ENCODE measurements at regions not wholly inside any gene's neighbourhood (a gene's known extent, or its start where the extent isn't known, plus 50 kb on each side); places are given as distances from the start of the nearest gene placed in this dataset.

GRCh38 chr9:107982745-107983144 lies 493.2 kb upstream of the KLF4 start:
- H3K4me1 ChIP-seq (ENCODE audit: control insufficient read depth, insufficient read depth, low read length), result peaks cover 13% of the 10 kb centered on the region

DNA sequence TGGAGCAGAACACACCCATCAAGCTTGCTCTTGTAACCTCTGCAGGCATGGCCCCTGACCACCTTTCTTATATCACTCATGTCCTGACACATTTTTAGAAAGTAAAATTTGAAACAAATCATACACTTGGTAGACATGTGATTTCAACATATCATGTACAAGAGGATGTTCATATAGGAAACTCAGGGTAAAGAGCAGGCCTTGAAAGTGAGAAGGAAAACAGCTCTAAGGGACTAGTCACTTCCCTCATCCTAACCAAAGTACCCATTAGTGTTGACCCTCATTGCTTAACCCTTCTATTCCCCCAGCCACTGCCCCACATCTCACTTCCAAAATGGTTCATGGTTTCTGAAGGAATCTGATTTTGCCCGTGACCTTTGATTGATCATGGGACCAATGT lies 492.4 kb upstream of the KLF4 start:
- no peak overlapping the region for H3K9ac ChIP-seq (ENCODE audit: low read depth, low read length)
- peaks cover 13% of the 10 kb centered on the region for H3K4me1 ChIP-seq (ENCODE audit: control insufficient read depth, insufficient read depth, low read length)
- no peak overlapping the region for H3K4me3 ChIP-seq (ENCODE audit: low read length)
- H3K36me3 ChIP-seq (ENCODE audit: insufficient read depth, low read length), result no peaks in the 10 kb centered on the region
- no peaks in the 10 kb centered on the region for H3K9me3 ChIP-seq (replicated peaks; ENCODE audit: low read length)
- no peaks in the 10 kb centered on the region for H3K27me3 ChIP-seq (ENCODE audit: control insufficient read depth, insufficient read depth, low read length)
- H3K4me2 ChIP-seq (ENCODE audit: low read length), result no peak overlapping the region

More at GRCh38 chr9:107982745-107983144, 493.2 kb upstream of the KLF4 start:
- H3K9me3 ChIP-seq (replicated peaks; ENCODE audit: low read length), result no peaks in the 10 kb centered on the region
- no peaks in the 10 kb centered on the region for H3K27me3 ChIP-seq (ENCODE audit: control insufficient read depth, insufficient read depth, low read length)
- H3K9ac ChIP-seq (ENCODE audit: low read depth, low read length), result no peak overlapping the region
- H3K4me3 ChIP-seq (ENCODE audit: low read length), result no peak overlapping the region
- H3K36me3 ChIP-seq (ENCODE audit: insufficient read depth, low read length), result no peaks in the 10 kb centered on the region
- H3K4me2 ChIP-seq (ENCODE audit: low read length), result no peak overlapping the region

GRCh38 chr9:107980984-107981383 lies 491.4 kb upstream of the KLF4 start:
- Histone ChIP-seq H3K36me3 (ENCODE audit: insufficient read depth, low read length) (no peaks in the 10 kb centered on the region), H3K9me3 (replicated peaks; ENCODE audit: low read length) (no peaks in the 10 kb centered on the region), H3K27me3 (ENCODE audit: control insufficient read depth, insufficient read depth, low read length) (no peaks in the 10 kb centered on the region), H3K4me2 (ENCODE audit: low read length) (no peak overlapping the region), H3K9ac (ENCODE audit: low read depth, low read length) (no peak overlapping the region), H3K4me3 (ENCODE audit: low read length) (no peak overlapping the region), H3K4me1 (ENCODE audit: control insufficient read depth, insufficient read depth, low read length) (peaks cover 13% of the 10 kb centered on the region)

GRCh38 chr9:107976767-107977166 lies 487.2 kb upstream of the KLF4 start:
- Histone ChIP-seq H3K27me3 (ENCODE audit: control insufficient read depth, insufficient read depth, low read length) (no peaks in the 10 kb centered on the region), H3K4me3 (ENCODE audit: low read length) (no peak overlapping the region), H3K4me1 (ENCODE audit: control insufficient read depth, insufficient read depth, low read length) (no peaks in the 10 kb centered on the region), H3K4me2 (ENCODE audit: low read length) (no peak overlapping the region), H3K9me3 (replicated peaks; ENCODE audit: low read length) (no peaks in the 10 kb centered on the region), H3K36me3 (ENCODE audit: insufficient read depth, low read length) (no peaks in the 10 kb centered on the region), H3K9ac (ENCODE audit: low read depth, low read length) (no peak overlapping the region)

DNA sequence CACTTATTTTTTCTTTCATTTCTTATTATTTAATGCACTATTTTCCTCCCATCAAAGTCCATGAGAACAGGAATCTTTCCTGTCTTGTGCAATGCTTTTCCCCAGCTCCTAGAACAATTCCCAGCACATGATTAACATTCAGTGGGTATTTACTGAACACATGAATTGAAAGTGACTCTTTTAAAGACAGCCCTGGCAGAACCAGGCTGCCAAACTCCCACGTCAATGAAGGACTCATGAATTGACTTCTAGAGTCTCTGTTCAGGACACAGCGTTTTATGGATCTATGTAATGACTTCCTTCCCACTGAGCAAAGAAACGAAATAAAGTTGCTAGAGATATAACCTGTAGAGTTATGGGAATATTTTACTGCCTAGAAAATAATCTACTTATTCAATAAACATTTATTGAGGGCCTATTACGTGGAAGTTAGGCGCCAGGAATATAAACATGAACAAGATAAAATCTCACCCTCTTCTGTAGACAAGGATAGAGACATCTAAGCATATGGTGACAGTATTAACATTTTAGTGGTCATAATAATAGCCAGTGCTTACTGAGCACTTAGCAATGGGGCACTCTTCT lies 485.9 kb upstream of the KLF4 start:
- Histone ChIP-seq H3K27me3 (ENCODE audit: control insufficient read depth, insufficient read depth, low read length) (no peaks in the 10 kb centered on the region), H3K36me3 (ENCODE audit: insufficient read depth, low read length) (no peaks in the 10 kb centered on the region), H3K9ac (ENCODE audit: low read depth, low read length) (no peak overlapping the region), H3K4me3 (ENCODE audit: low read length) (no peak overlapping the region), H3K4me1 (ENCODE audit: control insufficient read depth, insufficient read depth, low read length) (no peaks in the 10 kb centered on the region), H3K9me3 (replicated peaks; ENCODE audit: low read length) (no peaks in the 10 kb centered on the region), H3K4me2 (ENCODE audit: low read length) (no peak overlapping the region)

DNA sequence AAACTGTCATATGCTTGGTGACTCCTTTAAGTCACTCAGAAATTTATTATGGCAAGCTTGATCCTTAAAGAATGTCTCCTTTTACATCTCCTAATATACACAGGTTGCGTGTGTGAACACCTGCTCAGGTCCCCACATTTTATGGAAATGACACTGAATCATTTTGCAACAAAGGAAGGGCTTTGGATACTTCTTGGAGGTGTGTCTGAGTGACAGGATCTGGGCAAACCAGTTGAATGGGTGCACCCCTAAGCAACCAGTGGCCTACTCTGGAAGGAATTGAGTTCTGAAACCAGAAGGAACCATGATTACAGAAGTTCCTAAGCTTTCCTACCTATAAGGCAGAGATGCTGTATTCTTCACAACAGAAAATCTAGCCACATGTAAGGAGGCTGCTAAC lies 483.9 kb upstream of the KLF4 start:
- H3K9me3 ChIP-seq (replicated peaks; ENCODE audit: low read length), result no peaks in the 10 kb centered on the region
- H3K27me3 ChIP-seq (ENCODE audit: control insufficient read depth, insufficient read depth, low read length), result no peaks in the 10 kb centered on the region
- no peak overlapping the region for H3K4me3 ChIP-seq (ENCODE audit: low read length)
- H3K9ac ChIP-seq (ENCODE audit: low read depth, low read length), result no peak overlapping the region
- no peak overlapping the region for H3K4me2 ChIP-seq (ENCODE audit: low read length)
- H3K4me1 ChIP-seq (ENCODE audit: control insufficient read depth, insufficient read depth, low read length), result no peaks in the 10 kb centered on the region
- H3K36me3 ChIP-seq (ENCODE audit: insufficient read depth, low read length), result no peaks in the 10 kb centered on the region

DNA sequence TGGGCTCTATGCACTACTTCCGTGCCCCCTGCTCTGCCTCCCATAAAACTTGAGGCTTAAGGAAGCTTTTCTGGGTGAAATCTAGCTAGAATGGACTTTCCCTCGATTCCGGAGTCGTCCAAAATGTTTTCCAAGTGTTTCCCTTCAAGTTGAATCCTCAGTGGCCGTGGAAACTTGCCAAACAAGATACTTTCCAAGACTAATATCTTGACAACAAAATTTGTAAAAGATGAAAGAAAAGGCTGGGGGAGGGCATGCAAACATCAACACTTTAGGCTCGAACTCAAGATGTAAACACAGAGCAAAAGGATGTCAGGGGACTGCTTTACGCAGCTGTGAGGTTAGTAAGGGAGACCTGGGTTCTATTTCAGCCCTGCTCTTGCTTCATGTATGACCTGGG lies 482.8 kb upstream of the KLF4 start:
- no peaks in the 10 kb centered on the region for H3K27me3 ChIP-seq (ENCODE audit: control insufficient read depth, insufficient read depth, low read length)
- no peaks in the 10 kb centered on the region for H3K36me3 ChIP-seq (ENCODE audit: insufficient read depth, low read length)
- H3K9ac ChIP-seq (ENCODE audit: low read depth, low read length), result no peak overlapping the region

GRCh38 chr9:107971241-107971640 lies 481.7 kb upstream of the KLF4 start:
- Histone ChIP-seq H3K4me3 (ENCODE audit: low read length) (no peak overlapping the region), H3K9me3 (replicated peaks; ENCODE audit: low read length) (no peaks in the 10 kb centered on the region), H3K27me3 (ENCODE audit: control insufficient read depth, insufficient read depth, low read length) (no peaks in the 10 kb centered on the region), H3K9ac (ENCODE audit: low read depth, low read length) (no peak overlapping the region), H3K4me2 (ENCODE audit: low read length) (no peak overlapping the region), H3K36me3 (ENCODE audit: insufficient read depth, low read length) (no peaks in the 10 kb centered on the region), H3K4me1 (ENCODE audit: control insufficient read depth, insufficient read depth, low read length) (no peaks in the 10 kb centered on the region)

More for the DNA sequence above, 482.8 kb upstream of the KLF4 start:
- Histone ChIP-seq H3K4me3 (ENCODE audit: low read length) (no peak overlapping the region), H3K9me3 (replicated peaks; ENCODE audit: low read length) (no peaks in the 10 kb centered on the region), H3K4me1 (ENCODE audit: control insufficient read depth, insufficient read depth, low read length) (no peaks in the 10 kb centered on the region), H3K4me2 (ENCODE audit: low read length) (no peak overlapping the region)

GRCh38 chr9:107970726-107971125 lies 481.2 kb upstream of the KLF4 start:
- Histone ChIP-seq H3K9ac (ENCODE audit: low read depth, low read length) (no peak overlapping the region), H3K4me3 (ENCODE audit: low read length) (no peak overlapping the region), H3K4me1 (ENCODE audit: control insufficient read depth, insufficient read depth, low read length) (no peaks in the 10 kb centered on the region), H3K4me2 (ENCODE audit: low read length) (no peak overlapping the region), H3K36me3 (ENCODE audit: insufficient read depth, low read length) (no peaks in the 10 kb centered on the region), H3K27me3 (ENCODE audit: control insufficient read depth, insufficient read depth, low read length) (no peaks in the 10 kb centered on the region), H3K9me3 (replicated peaks; ENCODE audit: low read length) (no peaks in the 10 kb centered on the region)

- H3K9me3 ChIP-seq (replicated peaks; ENCODE audit: low read length), result no peaks in the 10 kb centered on the region
- no peaks in the 10 kb centered on the region for H3K36me3 ChIP-seq (ENCODE audit: insufficient read depth, low read length)
- H3K9ac ChIP-seq (ENCODE audit: low read depth, low read length), result no peak overlapping the region
- no peaks in the 10 kb centered on the region for H3K27me3 ChIP-seq (ENCODE audit: control insufficient read depth, insufficient read depth, low read length)
- H3K4me3 ChIP-seq (ENCODE audit: low read length), result no peak overlapping the region
- no peak overlapping the region for H3K4me2 ChIP-seq (ENCODE audit: low read length)
- no peaks in the 10 kb centered on the region for H3K4me1 ChIP-seq (ENCODE audit: control insufficient read depth, insufficient read depth, low read length)
Measured at GRCh38 chr9:107969727-107970126, 480.2 kb upstream of the KLF4 start.

DNA sequence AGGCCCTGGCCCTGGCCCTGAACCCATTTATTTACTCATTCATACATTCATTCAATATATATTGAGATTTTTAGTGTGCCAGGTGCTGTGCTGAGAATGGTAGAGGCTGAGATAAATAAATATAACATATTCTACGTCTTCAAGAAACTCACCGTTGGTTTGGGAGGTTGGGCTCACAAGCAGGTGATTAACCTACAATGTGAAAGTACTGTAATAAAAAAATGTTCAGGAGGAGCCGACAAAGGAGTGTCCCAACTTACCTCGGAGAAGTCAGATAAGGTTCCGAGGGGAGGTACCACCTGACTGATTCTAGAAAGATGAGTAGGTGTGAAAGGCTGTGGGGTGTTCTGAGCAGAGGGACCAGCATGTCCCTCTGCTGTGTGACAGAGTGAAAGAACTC lies 479.6 kb upstream of the KLF4 start:
- no peaks in the 10 kb centered on the region for H3K27me3 ChIP-seq (ENCODE audit: control insufficient read depth, insufficient read depth, low read length)

GRCh38 chr9:107963246-107963645 lies 473.7 kb upstream of the KLF4 start:
- Histone ChIP-seq H3K4me2 (ENCODE audit: low read length) (no peak overlapping the region), H3K4me1 (ENCODE audit: control insufficient read depth, insufficient read depth, low read length) (no peaks in the 10 kb centered on the region), H3K9me3 (replicated peaks; ENCODE audit: low read length) (no peaks in the 10 kb centered on the region), H3K27me3 (ENCODE audit: control insufficient read depth, insufficient read depth, low read length) (no peaks in the 10 kb centered on the region), H3K9ac (ENCODE audit: low read depth, low read length) (no peak overlapping the region), H3K4me3 (ENCODE audit: low read length) (no peak overlapping the region), H3K36me3 (ENCODE audit: insufficient read depth, low read length) (no peaks in the 10 kb centered on the region)

More for the DNA sequence above, 479.6 kb upstream of the KLF4 start:
- Histone ChIP-seq H3K4me1 (ENCODE audit: control insufficient read depth, insufficient read depth, low read length) (no peaks in the 10 kb centered on the region), H3K4me2 (ENCODE audit: low read length) (no peak overlapping the region), H3K36me3 (ENCODE audit: insufficient read depth, low read length) (no peaks in the 10 kb centered on the region), H3K9me3 (replicated peaks; ENCODE audit: low read length) (no peaks in the 10 kb centered on the region), H3K9ac (ENCODE audit: low read depth, low read length) (no peak overlapping the region), H3K4me3 (ENCODE audit: low read length) (no peak overlapping the region)
